ENCODE measurements at regions not wholly inside any gene's neighbourhood (a gene's known extent, or its start where the extent isn't known, plus 50 kb on each side); places are given as distances from the start of the nearest gene placed in this dataset.

DNA sequence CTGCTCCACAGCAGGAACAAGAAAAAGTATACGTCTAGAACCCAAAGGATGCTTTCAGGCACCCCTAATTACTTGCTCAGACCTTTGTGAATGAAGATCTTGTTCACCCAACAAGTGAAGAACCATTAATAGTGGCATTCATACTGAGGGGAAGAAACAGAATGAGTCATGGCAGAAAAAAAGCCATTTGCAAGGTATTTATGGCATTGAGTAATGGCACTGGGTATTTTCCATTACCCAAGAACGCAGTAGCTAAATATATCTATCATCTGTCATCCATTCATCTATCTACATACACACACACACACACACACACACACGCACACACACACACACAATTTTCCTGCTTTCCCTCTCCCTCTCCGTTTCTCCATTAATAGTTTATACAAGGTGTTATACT, 56.4 kb upstream of the XIRP2 start:
- Histone ChIP-seq H3K27me3 (ENCODE audit: insufficient read depth, insufficient read length) (no peaks in the 10 kb centered on the region), H3K36me3 (ENCODE audit: insufficient read depth, insufficient read length, low read length) (no peaks in the 10 kb centered on the region), H3K9ac (ENCODE audit: insufficient read length, low read depth) (no peak overlapping the region), H3K9me3 (ENCODE audit: insufficient read depth, low read length) (no peaks in the 10 kb centered on the region), H3K4me3 (ENCODE audit: insufficient read length, low read depth) (no peak overlapping the region), H3K4me1 (ENCODE audit: insufficient read depth, insufficient read length) (no peaks in the 10 kb centered on the region)
- DNase-seq (ENCODE audit: low read depth, low spot score) = no peak
- no peak for TF ChIP-seq ZNF274 (IDR thresholded peaks at IDR 0.05; ENCODE audit: low read depth, low read length)
- TF ChIP-seq YY1 (IDR thresholded peaks at IDR 0.05; ENCODE audit: insufficient read depth, insufficient read length) = no peak
- no peak for TF ChIP-seq SUZ12 (IDR thresholded peaks at IDR 0.05; ENCODE audit: extremely low read depth, insufficient read depth, insufficient read length)

DNA sequence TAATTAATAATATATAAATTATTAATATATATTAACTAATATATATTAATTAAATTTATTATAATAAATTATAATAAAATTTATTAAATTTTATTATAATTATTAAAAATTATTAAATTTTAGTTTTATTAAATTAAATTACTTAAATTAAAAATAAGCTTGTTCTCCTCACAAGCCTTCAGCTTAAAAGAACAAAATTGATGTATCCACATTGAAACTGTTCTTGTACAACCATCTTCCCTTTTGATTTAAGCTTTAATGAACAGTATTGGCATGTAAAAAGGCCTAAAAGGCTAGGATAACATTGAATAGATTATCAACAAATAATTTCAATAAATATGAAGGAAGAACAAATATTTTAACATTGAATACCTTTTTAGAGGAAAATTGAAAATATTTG, 62.4 kb upstream of the XIRP2 start:
- TF ChIP-seq ZNF274 (IDR thresholded peaks at IDR 0.05; ENCODE audit: low read depth, low read length) (no peak), SUZ12 (IDR thresholded peaks at IDR 0.05; ENCODE audit: extremely low read depth, insufficient read depth, insufficient read length) (no peak), YY1 (IDR thresholded peaks at IDR 0.05; ENCODE audit: insufficient read depth, insufficient read length) (no peak)
- no peaks in the 10 kb centered on the region for H3K9me3 ChIP-seq (ENCODE audit: insufficient read depth, low read length)
- no peaks in the 10 kb centered on the region for H3K4me1 ChIP-seq (ENCODE audit: insufficient read depth, insufficient read length)
- no peak for DNase-seq (ENCODE audit: low read depth, low spot score)
- no peak overlapping the region for H3K9ac ChIP-seq (ENCODE audit: insufficient read length, low read depth)
- H3K27me3 ChIP-seq (ENCODE audit: insufficient read depth, insufficient read length) = no peaks in the 10 kb centered on the region
- no peak overlapping the region for H3K4me3 ChIP-seq (ENCODE audit: insufficient read length, low read depth)
- H3K36me3 ChIP-seq (ENCODE audit: insufficient read depth, insufficient read length, low read length) = no peaks in the 10 kb centered on the region

DNA sequence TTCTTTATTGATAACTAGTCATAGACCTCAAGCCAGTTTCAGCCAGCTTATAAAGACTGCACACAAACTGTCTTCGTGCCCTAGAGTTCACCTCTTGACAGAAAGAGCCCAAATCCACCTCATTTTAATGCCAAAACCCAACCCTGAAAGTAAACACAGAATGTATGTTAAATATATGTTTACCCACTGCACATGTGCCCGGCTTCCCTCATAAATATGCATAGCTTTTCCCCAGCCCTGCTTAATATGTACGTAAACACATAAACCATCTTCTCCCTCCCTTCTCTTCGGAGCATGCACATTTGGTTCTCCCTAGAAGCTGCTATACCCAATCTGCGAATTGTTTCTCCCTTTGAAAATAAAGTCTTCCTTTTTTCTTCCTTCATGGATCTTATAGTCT, 73.9 kb upstream of the XIRP2 start:
- TF ChIP-seq SUZ12 (IDR thresholded peaks at IDR 0.05; ENCODE audit: extremely low read depth, insufficient read depth, insufficient read length) = no peak
- no peak for TF ChIP-seq YY1 (IDR thresholded peaks at IDR 0.05; ENCODE audit: insufficient read depth, insufficient read length)
- no peak for TF ChIP-seq ZNF274 (IDR thresholded peaks at IDR 0.05; ENCODE audit: low read depth, low read length)
- H3K9ac ChIP-seq (ENCODE audit: insufficient read length, low read depth) = no peak overlapping the region
- H3K9me3 ChIP-seq (ENCODE audit: insufficient read depth, low read length) = no peaks in the 10 kb centered on the region
- no peaks in the 10 kb centered on the region for H3K4me1 ChIP-seq (ENCODE audit: insufficient read depth, insufficient read length)
- no peaks in the 10 kb centered on the region for H3K36me3 ChIP-seq (ENCODE audit: insufficient read depth, insufficient read length, low read length)
- no peak overlapping the region for H3K4me3 ChIP-seq (ENCODE audit: insufficient read length, low read depth)
- no peak for DNase-seq (ENCODE audit: low read depth, low spot score)
- no peaks in the 10 kb centered on the region for H3K27me3 ChIP-seq (ENCODE audit: insufficient read depth, insufficient read length)

DNA sequence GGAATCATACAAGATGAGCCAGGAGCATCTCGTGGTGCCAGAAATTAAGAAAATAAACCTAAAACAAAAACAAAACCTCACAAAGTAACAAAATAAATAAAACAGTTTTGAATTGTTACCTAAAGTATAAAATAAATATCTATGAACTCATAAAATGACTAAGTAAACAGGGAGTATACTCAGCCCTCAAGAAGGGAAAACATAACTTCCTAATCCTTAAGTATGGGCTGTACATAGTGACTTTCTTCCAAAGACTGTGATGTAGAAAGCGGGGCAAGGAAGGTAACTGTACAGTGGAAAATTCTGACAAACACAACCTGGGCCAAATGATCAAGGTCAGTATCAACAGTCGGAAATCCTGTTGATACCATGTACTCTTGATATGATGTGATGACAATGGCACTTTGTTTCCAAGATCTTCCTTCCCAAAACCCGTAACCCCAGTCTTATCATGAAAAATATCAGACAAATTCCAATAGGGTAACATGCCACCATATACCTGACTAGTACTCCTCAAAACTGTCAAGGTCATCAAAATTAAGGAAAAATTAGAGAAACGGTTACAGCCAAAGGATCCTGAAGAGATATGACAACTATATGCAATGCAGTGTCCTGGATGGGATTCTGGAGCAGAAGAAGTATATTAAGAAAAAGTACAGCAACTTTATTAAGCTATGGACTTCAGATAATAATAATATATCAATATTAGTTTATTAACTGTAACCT, 76.0 kb upstream of the XIRP2 start:
- no peak for DNase-seq (ENCODE audit: low read depth, low spot score)
- Histone ChIP-seq H3K36me3 (ENCODE audit: insufficient read depth, insufficient read length, low read length) (no peaks in the 10 kb centered on the region), H3K27me3 (ENCODE audit: insufficient read depth, insufficient read length) (no peaks in the 10 kb centered on the region), H3K4me1 (ENCODE audit: insufficient read depth, insufficient read length) (no peaks in the 10 kb centered on the region), H3K4me3 (ENCODE audit: insufficient read length, low read depth) (no peak overlapping the region), H3K9me3 (ENCODE audit: insufficient read depth, low read length) (no peaks in the 10 kb centered on the region), H3K9ac (ENCODE audit: insufficient read length, low read depth) (no peak overlapping the region)
- TF ChIP-seq SUZ12 (IDR thresholded peaks at IDR 0.05; ENCODE audit: extremely low read depth, insufficient read depth, insufficient read length) = no peak
- TF ChIP-seq ZNF274 (IDR thresholded peaks at IDR 0.05; ENCODE audit: low read depth, low read length) = no peak
- TF ChIP-seq YY1 (IDR thresholded peaks at IDR 0.05; ENCODE audit: insufficient read depth, insufficient read length) = no peak

DNA sequence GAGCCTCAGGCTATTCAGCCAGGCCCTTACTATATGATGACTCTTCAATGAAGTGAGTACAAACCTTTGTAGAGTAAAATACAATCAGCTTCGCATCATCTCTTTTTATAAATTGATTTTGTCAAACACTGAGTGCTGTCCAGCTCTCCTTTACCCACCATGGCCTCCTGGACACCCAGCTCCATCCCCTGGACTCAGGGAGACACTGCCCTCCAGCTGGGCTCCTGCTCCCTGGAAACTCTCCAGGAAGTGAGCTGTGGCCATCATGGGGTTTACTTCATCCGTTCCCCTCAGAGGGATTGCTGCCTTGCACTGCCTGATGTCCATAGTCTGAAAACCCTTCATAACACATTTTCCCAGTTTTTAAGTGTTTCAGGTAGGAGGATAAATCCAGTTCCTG, 82.5 kb upstream of the XIRP2 start:
- TF ChIP-seq SUZ12 (IDR thresholded peaks at IDR 0.05; ENCODE audit: extremely low read depth, insufficient read depth, insufficient read length) = no peak
- TF ChIP-seq ZNF274 (IDR thresholded peaks at IDR 0.05; ENCODE audit: low read depth, low read length) = no peak
- TF ChIP-seq YY1 (IDR thresholded peaks at IDR 0.05; ENCODE audit: insufficient read depth, insufficient read length) = no peak
- H3K4me1 ChIP-seq (ENCODE audit: insufficient read depth, insufficient read length) = no peaks in the 10 kb centered on the region
- H3K9me3 ChIP-seq (ENCODE audit: insufficient read depth, low read length) = no peaks in the 10 kb centered on the region
- H3K27me3 ChIP-seq (ENCODE audit: insufficient read depth, insufficient read length) = no peaks in the 10 kb centered on the region
- H3K4me3 ChIP-seq (ENCODE audit: insufficient read length, low read depth) = no peak overlapping the region
- H3K9ac ChIP-seq (ENCODE audit: insufficient read length, low read depth) = no peak overlapping the region
- no peaks in the 10 kb centered on the region for H3K36me3 ChIP-seq (ENCODE audit: insufficient read depth, insufficient read length, low read length)
- no peak for DNase-seq (ENCODE audit: low read depth, low spot score)

DNA sequence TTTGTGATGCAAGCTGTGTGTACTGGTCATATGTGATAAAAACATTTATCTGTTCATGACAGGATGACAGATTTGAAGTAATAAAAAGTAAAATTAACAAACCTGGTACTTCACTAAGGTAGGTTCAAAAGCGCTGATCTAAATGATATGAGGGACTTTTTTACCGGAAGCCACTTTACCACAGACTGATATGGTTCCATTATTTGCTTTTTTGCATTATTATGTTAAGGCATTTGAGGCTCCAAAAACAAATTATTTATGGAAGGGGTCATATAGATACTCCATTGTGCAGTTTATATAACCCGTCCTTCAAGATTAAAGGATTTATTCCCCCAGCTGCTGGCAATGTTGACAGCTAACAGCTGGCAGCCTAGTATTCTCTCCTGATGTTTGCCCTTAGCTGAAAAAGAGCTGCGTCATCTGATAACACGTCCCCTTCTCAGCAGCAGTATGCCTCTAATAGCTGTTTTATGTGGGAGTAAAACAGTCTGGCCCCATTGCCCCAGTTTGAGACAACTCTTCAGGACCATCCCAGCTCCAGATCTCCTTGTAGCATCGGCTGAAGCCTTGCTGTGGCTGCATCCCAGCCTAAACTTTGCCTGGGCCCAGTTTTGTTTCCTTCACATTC, 84.8 kb upstream of the XIRP2 start:
- H3K9ac ChIP-seq (ENCODE audit: insufficient read length, low read depth) = no peak overlapping the region
- DNase-seq (ENCODE audit: low read depth, low spot score) = no peak
- TF ChIP-seq SUZ12 (IDR thresholded peaks at IDR 0.05; ENCODE audit: extremely low read depth, insufficient read depth, insufficient read length) (no peak), YY1 (IDR thresholded peaks at IDR 0.05; ENCODE audit: insufficient read depth, insufficient read length) (no peak), ZNF274 (IDR thresholded peaks at IDR 0.05; ENCODE audit: low read depth, low read length) (no peak)
- H3K27me3 ChIP-seq (ENCODE audit: insufficient read depth, insufficient read length) = no peaks in the 10 kb centered on the region
- H3K4me3 ChIP-seq (ENCODE audit: insufficient read length, low read depth) = no peak overlapping the region
- no peaks in the 10 kb centered on the region for H3K4me1 ChIP-seq (ENCODE audit: insufficient read depth, insufficient read length)
- H3K9me3 ChIP-seq (ENCODE audit: insufficient read depth, low read length) = no peaks in the 10 kb centered on the region
- H3K36me3 ChIP-seq (ENCODE audit: insufficient read depth, insufficient read length, low read length) = no peaks in the 10 kb centered on the region

DNA sequence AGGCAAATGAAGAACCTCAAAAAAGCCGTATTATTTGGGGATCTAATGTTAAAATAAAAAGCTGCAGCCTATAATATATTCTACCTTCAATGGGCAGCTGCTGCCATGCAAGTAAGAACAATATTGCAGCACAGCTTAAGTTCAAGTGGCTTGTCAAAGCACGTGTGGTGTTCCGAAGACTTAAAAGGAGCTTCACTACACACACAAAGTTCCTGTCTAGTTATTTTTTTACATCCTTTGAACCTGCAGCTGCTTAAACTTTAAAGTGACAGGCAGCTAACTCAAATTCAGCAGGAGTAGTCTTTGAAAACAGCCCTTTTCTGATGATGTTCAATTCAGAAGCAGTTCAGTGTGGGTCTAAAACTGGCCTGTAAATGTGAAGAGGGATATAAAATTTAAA, 85.8 kb upstream of the XIRP2 start:
- H3K9me3 ChIP-seq (ENCODE audit: insufficient read depth, low read length) = no peaks in the 10 kb centered on the region
- no peaks in the 10 kb centered on the region for H3K27me3 ChIP-seq (ENCODE audit: insufficient read depth, insufficient read length)
- DNase-seq (ENCODE audit: low read depth, low spot score) = no peak
- no peak overlapping the region for H3K4me3 ChIP-seq (ENCODE audit: insufficient read length, low read depth)
- H3K36me3 ChIP-seq (ENCODE audit: insufficient read depth, insufficient read length, low read length) = no peaks in the 10 kb centered on the region
- no peak overlapping the region for H3K9ac ChIP-seq (ENCODE audit: insufficient read length, low read depth)
- no peaks in the 10 kb centered on the region for H3K4me1 ChIP-seq (ENCODE audit: insufficient read depth, insufficient read length)
- no peak for TF ChIP-seq YY1 (IDR thresholded peaks at IDR 0.05; ENCODE audit: insufficient read depth, insufficient read length)
- TF ChIP-seq ZNF274 (IDR thresholded peaks at IDR 0.05; ENCODE audit: low read depth, low read length) = no peak
- no peak for TF ChIP-seq SUZ12 (IDR thresholded peaks at IDR 0.05; ENCODE audit: extremely low read depth, insufficient read depth, insufficient read length)

All from NT2/D1 (cell line).